ENCODE measurements at regions not wholly inside any gene's neighbourhood (a gene's known extent, or its start where the extent isn't known, plus 50 kb on each side); places are given as distances from the start of the nearest gene placed in this dataset.

DNA sequence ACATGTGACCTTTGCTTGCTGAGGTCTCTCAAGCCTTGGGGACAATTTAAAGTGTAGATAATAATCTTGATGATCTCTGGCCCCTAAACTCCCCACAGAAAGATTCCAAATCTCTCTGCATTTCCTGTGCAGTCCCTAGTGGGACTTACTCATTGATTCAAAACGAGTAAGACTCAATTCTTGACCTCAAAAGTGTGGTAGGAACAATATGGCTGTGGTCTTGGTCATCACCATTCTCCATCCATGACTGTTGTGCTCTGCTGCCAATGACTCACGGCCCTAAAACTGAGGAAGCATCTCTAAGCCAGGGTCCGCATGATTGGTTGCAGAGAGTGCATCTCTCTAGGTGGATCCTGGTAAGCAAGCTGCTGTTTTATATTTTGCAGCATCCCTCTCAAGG is 268.0 kb downstream of the PTGER3 start (continued):
- TF ChIP-seq IRF1 (CRISPR knock-in tag; IDR thresholded peaks at IDR 0.05) (no peak), E2F4 (CRISPR knock-in tag; IDR thresholded peaks at IDR 0.05; ENCODE audit: borderline replicate concordance, low read depth) (no peak), ZNF532 (CRISPR knock-in tag; IDR thresholded peaks at IDR 0.05; ENCODE audit: borderline replicate concordance) (no peak), OVOL2 (CRISPR knock-in tag; IDR thresholded peaks at IDR 0.05; ENCODE audit: borderline replicate concordance) (no peak), ZNF219 (CRISPR knock-in tag; IDR thresholded peaks at IDR 0.05; ENCODE audit: borderline replicate concordance) (no peak), SMAD3 (CRISPR knock-in tag; IDR thresholded peaks at IDR 0.05; ENCODE audit: borderline replicate concordance) (no peak), ZNF138 (CRISPR knock-in tag; conservative IDR thresholded peaks at IDR 0.05) (no peak)
- TF ChIP-seq, protein P1, sequence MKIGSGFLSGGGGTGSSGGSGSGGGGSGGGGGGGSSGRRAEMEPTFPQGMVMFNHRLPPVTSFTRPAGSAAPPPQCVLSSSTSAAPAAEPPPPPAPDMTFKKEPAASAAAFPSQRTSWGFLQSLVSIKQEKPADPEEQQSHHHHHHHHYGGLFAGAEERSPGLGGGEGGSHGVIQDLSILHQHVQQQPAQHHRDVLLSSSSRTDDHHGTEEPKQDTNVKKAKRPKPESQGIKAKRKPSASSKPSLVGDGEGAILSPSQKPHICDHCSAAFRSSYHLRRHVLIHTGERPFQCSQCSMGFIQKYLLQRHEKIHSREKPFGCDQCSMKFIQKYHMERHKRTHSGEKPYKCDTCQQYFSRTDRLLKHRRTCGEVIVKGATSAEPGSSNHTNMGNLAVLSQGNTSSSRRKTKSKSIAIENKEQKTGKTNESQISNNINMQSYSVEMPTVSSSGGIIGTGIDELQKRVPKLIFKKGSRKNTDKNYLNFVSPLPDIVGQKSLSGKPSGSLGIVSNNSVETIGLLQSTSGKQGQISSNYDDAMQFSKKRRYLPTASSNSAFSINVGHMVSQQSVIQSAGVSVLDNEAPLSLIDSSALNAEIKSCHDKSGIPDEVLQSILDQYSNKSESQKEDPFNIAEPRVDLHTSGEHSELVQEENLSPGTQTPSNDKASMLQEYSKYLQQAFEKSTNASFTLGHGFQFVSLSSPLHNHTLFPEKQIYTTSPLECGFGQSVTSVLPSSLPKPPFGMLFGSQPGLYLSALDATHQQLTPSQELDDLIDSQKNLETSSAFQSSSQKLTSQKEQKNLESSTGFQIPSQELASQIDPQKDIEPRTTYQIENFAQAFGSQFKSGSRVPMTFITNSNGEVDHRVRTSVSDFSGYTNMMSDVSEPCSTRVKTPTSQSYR (CRISPR knock-in tag; IDR thresholded peaks at IDR 0.05), result no peak

- Mint-ChIP-seq H3K4me1 (no peaks in the 10 kb centered on the region), H3K9me3 (no peaks in the 10 kb centered on the region), H3K27me3 (ENCODE audit: low read depth) (no peaks in the 10 kb centered on the region), H3K27ac (no peak overlapping the region), H3K36me3 (no peaks in the 10 kb centered on the region), H3K4me3 (no peak overlapping the region)
- ChIA-PET POLR2A (no interaction called here), CTCF (interaction anchor here (1.2 kb wide), 1 partner anchor 100 kb away, joined by 4 read pairs; no protein-coding TSS in a partner anchor)
- no peak for ATAC-seq
- no peak for TF ChIP-seq SMAD4 (CRISPR knock-in tag; IDR thresholded peaks at IDR 0.05)
- no peak for TF ChIP-seq ATF2 (CRISPR knock-in tag; IDR thresholded peaks at IDR 0.05; ENCODE audit: borderline replicate concordance, low read depth)
- TF ChIP-seq TEAD1 (CRISPR knock-in tag; IDR thresholded peaks at IDR 0.05), result no peak
- TF ChIP-seq SP1 (CRISPR knock-in tag; conservative IDR thresholded peaks at IDR 0.05), result no peak
- no peak for TF ChIP-seq NFE2L1 (CRISPR knock-in tag; IDR thresholded peaks at IDR 0.05)
- no peak for TF ChIP-seq CREM (CRISPR knock-in tag; IDR thresholded peaks at IDR 0.05)
- no peak for TF ChIP-seq ATF3 (CRISPR knock-in tag; conservative IDR thresholded peaks at IDR 0.05)
- TF ChIP-seq ZNF219 (CRISPR knock-in tag; IDR thresholded peaks at IDR 0.05; ENCODE audit: borderline replicate concordance), result no peak
- no peak for TF ChIP-seq ZNF396 (CRISPR knock-in tag; IDR thresholded peaks at IDR 0.05; ENCODE audit: borderline replicate concordance)
- TF ChIP-seq, protein P2, sequence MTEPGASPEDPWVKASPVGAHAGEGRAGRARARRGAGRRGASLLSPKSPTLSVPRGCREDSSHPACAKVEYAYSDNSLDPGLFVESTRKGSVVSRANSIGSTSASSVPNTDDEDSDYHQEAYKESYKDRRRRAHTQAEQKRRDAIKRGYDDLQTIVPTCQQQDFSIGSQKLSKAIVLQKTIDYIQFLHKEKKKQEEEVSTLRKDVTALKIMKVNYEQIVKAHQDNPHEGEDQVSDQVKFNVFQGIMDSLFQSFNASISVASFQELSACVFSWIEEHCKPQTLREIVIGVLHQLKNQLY (CRISPR knock-in tag; IDR thresholded peaks at IDR 0.05), result no peak
- TF ChIP-seq ZNF232 (CRISPR knock-in tag; IDR thresholded peaks at IDR 0.05), result no peak
- DNase-seq (ENCODE audit: low spot score), result no peak
These were observed 262.3 kb downstream of the PTGER3 start for GRCh38 chr1:70785287-70785686.

All from WTC11 (cell line).